ENCODE measurements at regions not wholly inside any gene's neighbourhood (a gene's known extent, or its start where the extent isn't known, plus 50 kb on each side); places are given as distances from the start of the nearest gene placed in this dataset.
"Not testable (repeated sequence)": the region's sequence is repeated elsewhere in the genome, so short reads cannot be mapped to it uniquely, and the experiment has no call there.

DNA sequence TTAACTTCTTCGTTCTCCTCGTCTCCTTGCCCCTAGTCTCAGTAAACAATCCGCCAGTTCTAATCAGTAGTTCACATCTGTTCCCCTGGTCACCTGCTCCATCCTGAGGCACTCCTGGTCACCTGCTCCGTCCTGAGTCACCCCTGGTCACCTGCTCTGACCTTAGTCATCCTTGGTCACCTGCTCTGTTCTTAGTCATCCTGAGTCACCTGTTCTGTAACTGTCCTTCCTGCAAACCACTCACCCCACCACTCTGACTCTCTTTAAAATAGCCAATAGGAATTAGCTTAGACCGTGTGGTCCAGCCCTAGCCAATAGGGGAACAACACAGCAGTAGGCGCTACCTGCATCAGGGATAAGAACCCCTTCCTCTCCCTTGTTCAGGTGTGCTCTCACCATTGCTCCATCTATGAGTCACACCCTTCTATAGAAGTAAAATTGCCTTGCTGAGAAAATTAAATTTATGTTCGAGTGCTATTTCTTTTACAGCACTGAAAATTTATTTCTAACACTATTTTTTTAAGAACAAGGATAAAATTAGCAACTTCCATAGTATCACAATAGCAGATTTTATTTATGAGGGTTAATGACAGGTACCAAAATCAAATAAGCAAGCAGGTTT lies 237.6 kb upstream of the DIO3 start:
- H3K27ac Mint-ChIP-seq; ATAC-seq; DNase-seq (ENCODE audit: low spot score in 2 of 2); H3K9me3 Mint-ChIP-seq: not testable (repeated sequence)
- peaks cover 5 to 13% of the 10 kb centered on the region in 2 donors for H3K36me3 Mint-ChIP-seq

DNA sequence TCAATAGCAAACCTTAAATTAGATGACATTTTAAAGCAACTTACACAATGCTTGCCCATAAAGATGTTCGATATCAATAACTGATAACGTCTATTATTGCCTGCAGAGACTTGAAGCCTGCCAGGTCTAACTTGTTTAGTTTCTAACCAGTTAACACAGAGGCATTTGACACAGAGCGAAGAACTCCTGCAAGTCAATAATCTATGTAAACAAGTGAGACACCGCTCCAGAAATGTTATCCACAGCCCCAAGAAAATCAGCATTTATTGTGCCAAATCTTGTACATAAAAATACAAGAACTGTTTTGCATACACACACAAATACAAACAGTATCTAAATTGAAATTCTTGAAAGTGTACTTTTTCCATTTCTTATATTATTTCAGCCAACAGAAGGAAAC lies 236.0 kb upstream of the DIO3 start:
- ATAC-seq: no peak
- DNase-seq (ENCODE audit: low spot score in 2 of 2): no peak
- Mint-ChIP-seq H3K27ac (no peak overlapping the region), H3K9me3 (peaks cover 7 to 10% of the 10 kb centered on the region in 2 donors), H3K36me3 (peaks cover 5 to 13% of the 10 kb centered on the region in 2 donors)

DNA sequence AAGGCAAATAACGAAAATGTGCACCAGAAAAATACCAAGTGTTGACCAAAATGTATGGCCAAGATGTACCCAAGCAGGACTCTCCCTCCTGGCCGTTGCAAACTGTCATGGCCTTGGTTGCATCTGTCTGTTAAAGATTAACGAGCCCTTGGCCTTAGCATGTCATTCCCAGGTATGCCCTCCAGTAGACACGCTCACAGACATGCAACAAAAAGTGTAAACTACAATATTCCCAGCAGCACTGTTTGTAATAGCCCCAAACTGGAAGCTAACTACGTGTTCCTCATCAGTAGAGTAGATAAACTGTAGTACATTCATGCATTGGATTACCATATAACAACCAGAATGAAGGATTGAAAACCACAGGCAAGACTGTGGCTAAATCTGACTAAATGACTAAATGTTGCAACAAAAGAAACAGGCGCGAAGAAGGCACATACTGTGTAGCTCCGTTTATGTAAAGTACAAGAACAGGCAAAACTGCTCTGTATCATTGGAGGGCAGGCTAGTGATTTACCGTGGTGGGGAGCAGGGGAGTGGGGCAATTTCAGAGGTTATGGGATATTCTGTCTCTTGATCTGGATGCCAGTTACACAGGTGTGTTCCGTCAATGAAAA lies 232.8 kb upstream of the DIO3 start:
- Mint-ChIP-seq H3K9me3 (peaks cover 3 to 4% of the 10 kb centered on the region in 2 donors), H3K27ac (no peak overlapping the region), H3K36me3 (peaks cover 5 to 8% of the 10 kb centered on the region in 2 donors)
- no peak for ATAC-seq
- no peak for DNase-seq (ENCODE audit: low spot score in 2 of 2)

DNA sequence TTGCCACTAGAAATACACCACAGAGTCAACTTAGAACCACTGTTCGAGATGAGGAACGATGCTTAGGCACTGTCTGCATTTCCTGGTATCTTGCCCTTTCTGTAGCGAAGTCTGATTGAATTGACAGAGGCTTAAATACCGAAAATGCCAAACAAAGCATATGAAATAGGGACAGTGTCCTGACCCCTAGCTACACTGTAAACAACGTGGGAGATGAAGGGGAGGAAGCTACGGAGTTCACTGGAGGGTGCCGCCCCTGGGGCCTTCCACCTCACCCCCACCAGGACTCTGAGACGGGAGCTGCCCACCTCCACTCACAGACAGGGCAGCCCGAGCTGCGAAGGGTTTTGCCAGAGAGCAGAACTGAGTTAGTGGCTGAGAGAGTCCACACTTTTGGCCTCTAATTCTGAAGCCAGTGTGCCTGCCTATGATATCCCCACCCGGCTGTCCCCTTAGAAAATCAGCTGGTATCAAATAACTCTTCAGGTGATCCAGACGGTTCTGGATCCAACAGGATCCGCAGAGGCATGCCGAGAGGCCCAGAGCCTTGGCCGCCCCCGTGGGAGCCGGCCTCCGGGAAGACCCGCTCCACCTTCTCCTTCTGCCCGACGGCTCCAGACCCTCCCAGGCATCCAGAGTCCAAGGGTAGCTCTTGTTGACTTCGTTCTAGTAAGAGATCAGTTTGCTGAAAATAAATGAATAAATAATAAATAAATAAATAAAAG lies 230.7 kb upstream of the DIO3 start:
- DNase-seq (ENCODE audit: low spot score in 2 of 2): no peak

DNA sequence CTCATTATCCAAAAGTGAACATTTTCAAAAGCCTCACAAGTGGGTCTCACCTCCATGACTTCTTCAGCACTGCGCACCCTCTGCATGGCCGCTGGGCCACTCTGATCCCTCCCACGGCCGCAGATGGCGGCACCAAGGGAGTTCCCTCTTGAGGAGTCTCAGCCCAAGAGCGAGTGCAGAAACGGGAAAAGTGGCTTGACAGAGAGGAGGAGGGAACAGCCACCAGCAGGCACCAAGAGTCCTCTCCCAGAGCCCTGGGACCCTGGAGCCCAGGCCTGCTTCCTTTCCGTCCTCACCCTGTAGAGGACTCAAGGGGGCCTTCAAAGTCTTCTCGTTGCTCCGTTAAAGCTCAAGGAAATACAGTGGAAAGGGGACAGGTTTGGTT lies 230.2 kb upstream of the DIO3 start:
- Mint-ChIP-seq H3K36me3 (no peaks in the 10 kb centered on the region), H3K9me3 (no peaks in the 10 kb centered on the region), H3K27ac (no peak overlapping the region)
- ATAC-seq (no peak), DNase-seq (ENCODE audit: low spot score in 2 of 2) (no peak)

More for the DNA sequence above, 230.7 kb upstream of the DIO3 start:
- no peak for ATAC-seq
- H3K36me3 Mint-ChIP-seq: no peaks in the 10 kb centered on the region
- no peak overlapping the region for H3K27ac Mint-ChIP-seq
- no peaks in the 10 kb centered on the region for H3K9me3 Mint-ChIP-seq

DNA sequence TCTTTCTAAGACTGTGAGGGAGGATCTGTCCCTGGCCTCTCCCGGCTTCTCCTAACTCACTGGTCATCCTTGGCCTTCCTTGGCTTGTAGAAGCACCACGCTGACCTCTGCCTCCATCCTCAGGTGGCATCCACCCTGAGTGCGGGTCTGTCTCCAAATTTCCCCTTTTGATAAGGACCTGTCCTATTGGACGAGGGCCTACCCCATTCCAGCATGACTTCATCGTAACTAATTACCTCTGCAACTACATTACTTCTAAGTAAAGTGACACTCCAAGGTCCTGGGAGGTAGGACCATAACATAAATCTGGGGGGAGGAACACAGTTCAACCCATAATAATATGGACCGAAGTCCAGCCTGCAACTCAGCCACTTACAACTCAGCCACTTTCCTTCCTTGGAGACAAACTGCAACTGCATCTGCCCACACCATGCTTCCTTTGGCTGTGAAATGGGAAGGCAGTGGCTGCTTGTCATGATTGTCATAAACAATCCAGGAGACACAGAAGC lies 229.6 kb upstream of the DIO3 start:
- Mint-ChIP-seq H3K27ac (no peak overlapping the region), H3K36me3 (no peaks in the 10 kb centered on the region), H3K9me3 (no peaks in the 10 kb centered on the region)
- ATAC-seq (no peak), DNase-seq (ENCODE audit: low spot score in 2 of 2) (no peak)

DNA sequence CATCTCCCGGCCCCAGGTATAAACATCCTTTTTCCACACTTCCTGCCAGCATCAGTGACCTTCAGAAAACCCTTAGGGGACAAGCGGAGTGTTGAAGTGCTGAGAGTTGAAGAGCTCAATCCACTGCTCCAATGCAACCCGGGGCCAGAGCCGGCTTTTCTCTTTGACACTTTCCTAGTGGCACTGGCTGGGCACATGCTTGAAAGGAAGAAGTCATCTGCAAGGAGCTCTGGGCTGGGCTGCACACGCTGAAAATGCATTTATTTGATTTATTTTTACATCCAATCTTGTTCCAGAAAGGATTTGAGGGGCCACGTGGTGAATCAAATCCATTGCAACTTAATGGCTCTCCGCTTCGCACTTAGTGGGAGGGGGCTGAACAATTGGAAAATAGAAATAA lies 229.0 kb upstream of the DIO3 start:
- Mint-ChIP-seq H3K36me3 (no peaks in the 10 kb centered on the region), H3K27ac (no peak overlapping the region), H3K9me3 (no peaks in the 10 kb centered on the region)
- ATAC-seq: no peak
- no peak for DNase-seq (ENCODE audit: low spot score in 2 of 2)

DNA sequence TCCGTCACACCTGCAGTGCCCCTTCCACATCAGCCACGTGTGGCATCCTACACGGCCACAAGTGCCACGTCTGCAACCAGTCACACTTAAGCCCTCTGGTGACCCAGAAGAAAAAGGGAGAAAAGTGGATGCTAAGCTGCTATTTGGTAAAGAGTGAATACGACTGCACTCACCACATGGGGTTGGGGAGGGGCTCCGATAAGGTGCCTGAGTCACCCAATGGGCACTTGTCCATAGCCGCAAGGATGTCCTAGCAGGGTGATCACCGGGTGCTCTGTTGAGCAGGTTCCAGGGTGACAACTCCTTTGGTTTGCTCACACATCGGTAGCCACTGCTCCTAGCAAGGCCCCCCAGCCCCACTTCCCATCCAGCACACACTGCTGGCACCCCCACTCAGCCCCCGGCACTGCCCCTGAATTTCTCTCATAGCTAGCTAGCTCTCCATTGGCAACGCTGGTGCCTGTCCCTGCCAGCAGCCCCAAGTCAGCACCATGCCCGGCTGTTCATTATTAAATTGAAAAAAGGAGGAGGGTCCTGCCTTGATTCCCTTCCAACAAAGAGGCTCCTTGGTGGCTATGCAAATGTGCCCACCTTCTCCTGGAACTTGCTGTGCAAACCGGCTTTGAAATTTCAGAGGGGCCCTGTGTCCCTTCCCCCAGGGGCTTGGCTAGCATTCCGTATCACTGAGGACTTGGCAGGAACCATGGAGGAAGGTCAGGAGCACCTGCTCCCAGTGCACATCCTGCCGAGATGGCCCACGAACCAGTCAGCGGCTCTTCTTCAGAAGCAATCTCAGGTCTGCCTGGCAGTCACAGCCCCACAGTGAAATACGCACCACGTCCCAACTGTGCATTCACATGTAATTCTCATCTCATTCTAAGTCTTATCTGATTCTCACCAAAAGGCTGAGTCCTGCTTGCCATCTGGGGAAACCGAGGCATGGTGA lies 227.7 kb upstream of the DIO3 start:
- Mint-ChIP-seq H3K9me3 (no peaks in the 10 kb centered on the region), H3K27ac (no peak overlapping the region), H3K36me3 (no peaks in the 10 kb centered on the region)
- no peak for ATAC-seq
- DNase-seq (ENCODE audit: low spot score in 2 of 2): no peak

DNA sequence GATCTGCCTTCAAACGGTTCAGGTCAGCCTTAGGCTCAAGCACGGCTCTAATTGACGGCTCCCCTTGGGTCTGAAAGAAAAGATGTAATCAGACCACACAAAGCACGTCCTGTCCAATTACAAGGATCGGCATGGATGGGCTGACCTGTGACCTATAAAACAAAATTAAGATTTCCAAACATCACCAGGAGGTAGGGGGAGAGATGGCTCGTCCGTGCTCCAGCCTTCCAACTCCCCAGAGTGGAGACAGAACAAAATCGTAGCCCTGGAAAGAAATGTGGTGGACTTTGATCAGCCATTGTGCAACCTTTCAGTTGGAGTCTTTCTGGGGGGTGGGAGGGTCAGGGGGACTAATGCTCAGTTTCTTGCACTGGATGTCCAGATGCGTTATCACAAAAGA lies 226.6 kb upstream of the DIO3 start:
- ATAC-seq: no peak
- DNase-seq (ENCODE audit: low spot score in 2 of 2): no peak
- no peaks in the 10 kb centered on the region for H3K9me3 Mint-ChIP-seq
- no peak overlapping the region for H3K27ac Mint-ChIP-seq
- H3K36me3 Mint-ChIP-seq: no peaks in the 10 kb centered on the region

DNA sequence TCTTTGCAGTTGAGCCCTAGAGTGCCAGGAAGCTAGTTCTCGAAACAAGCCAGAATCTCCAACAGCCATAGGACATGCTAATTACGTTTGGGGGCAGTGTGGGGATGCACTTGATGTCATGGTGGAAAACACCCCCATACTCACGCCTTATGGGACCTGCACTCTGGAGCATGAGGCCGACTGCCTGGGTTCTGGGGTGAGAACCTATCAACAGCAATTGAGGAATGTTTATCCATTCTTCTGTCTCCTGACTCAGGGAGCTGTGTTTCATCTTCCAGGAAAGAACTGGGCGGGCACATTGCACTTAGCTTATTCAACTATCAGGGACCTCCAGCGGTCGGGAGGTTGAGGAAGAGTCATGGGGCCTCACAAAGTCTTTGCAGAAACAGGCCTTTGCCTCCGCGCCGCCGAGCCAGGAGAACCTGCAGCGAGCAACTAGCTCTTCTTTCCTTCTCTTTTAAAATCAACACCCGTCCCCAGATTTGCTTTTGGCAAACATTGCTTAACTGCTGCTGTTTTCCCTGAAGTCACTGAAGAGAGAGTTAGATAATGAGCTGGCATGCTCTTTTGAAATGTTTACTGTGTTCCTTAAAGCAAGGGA lies 226.1 kb upstream of the DIO3 start:
- ATAC-seq (no peak), DNase-seq (ENCODE audit: low spot score in 2 of 2) (no peak)
- no peak overlapping the region for H3K27ac Mint-ChIP-seq
- H3K9me3 Mint-ChIP-seq: no peaks in the 10 kb centered on the region
- H3K36me3 Mint-ChIP-seq: no peaks in the 10 kb centered on the region

DNA sequence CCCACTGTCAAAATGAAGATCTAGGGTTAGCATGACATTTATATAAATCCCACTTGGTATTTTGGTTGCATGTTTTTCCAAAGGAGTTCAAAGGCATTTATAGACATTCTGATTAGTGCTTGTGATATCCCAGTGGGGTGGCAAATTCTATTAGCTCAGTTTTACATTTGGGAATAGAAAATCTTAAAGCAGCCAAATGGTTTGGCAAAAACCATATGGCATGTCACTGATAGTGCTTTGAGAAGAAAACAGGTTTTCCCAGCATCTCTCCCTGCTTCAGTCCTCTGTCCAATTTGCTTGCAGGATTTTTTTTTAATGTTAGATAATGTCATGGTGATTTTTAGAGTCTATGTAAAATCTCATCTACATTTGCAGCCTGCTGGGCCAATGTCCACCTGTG lies 225.1 kb upstream of the DIO3 start:
- DNase-seq (ENCODE audit: low spot score in 2 of 2) (no peak), ATAC-seq (no peak)
- Mint-ChIP-seq H3K9me3 (no peaks in the 10 kb centered on the region), H3K36me3 (no peaks in the 10 kb centered on the region), H3K27ac (no peak overlapping the region)

DNA sequence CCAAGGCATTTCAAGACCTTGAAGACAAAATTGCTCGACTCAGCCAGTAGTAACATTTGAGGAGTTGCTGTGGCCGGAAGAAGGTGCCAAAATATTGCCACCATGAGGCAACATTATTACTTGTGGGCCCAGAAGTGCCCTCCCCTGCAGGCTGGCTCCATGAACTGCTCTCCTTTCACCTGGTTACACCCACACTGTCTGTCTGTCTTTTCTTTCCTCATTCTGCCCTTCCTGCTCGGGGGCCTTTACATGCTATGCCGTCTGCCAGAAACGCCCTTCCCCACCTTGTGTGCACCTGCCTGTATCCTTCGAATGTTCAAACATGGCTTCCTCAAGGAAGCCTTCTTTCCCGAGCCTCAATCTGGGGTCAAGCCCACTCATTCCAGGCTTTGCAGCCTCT lies 224.2 kb upstream of the DIO3 start:
- H3K9me3 Mint-ChIP-seq: no peaks in the 10 kb centered on the region
- H3K27ac Mint-ChIP-seq: peak overlapping the region in 1 of 2 donors; percentile 23
- ATAC-seq: no peak
- H3K36me3 Mint-ChIP-seq: no peaks in the 10 kb centered on the region
- no peak for DNase-seq (ENCODE audit: low spot score in 2 of 2)

DNA sequence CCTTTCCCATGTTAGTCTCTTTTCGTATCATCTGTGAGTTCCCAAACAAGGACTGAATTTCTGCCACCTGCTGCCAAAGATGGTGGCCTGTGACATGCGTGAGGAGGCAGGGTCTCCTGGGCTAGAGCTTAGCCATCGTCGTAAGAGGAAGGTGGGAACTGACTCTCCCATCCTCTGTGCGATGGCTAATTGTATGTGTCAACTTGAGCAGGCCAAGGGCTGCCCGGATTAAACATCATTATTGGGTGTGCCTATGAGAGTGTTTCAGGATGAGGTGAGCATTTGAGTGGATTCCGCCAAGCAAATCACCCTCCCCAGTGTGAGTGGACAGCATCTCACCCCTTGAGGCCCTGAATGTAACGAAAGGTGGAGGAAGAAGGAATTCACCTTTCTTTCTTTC lies 220.7 kb upstream of the DIO3 start:
- Mint-ChIP-seq H3K36me3 (no peaks in the 10 kb centered on the region), H3K9me3 (no peaks in the 10 kb centered on the region), H3K27ac (no peak overlapping the region)
- DNase-seq (ENCODE audit: low spot score in 2 of 2) (no peak), ATAC-seq (no peak)

DNA sequence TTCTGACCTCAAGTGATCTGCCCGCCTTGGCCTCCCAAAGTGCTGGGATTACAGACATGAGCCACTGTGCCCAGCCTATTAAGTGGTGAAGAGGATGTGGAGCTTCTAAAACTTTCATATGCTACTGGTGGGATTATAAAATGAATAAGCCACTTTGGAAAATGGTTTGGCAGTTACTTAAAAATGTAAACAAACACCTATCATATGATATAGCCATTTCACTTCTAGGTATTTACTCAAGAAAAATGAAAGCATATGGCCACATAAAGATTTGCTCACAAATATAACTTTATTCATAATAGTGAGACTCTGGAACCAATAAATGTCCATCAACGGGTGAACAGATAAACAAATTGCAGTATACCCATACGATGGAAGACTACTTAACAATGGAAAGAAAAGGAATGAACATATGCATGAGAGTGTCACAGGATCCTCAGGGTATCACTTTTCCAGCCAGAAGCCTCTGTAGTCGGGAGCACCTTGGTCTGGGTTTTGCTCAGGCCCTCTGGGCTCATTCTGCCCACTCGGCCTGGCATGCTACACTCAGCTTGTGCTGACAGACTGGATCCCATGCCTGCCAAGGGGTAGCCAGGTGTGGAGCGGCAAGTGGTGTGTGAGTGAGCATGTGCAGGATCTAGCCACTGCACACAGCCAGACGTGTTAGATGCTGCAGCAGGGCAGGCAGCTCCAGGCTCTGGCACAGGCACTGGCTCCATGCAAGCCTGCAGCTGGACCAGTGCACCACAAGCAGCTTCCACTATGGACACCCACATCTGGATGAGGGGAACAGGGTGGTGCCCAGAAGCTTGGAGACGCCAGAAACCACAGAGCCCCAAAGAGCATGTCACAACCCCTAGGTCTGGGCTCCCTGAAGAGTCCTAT lies 213.2 kb upstream of the DIO3 start:
- Mint-ChIP-seq H3K27ac (no peak overlapping the region), H3K36me3 (no peaks in the 10 kb centered on the region), H3K9me3 (peaks cover 0 to 4% of the 10 kb centered on the region in 2 donors)
- ATAC-seq (no peak), DNase-seq (ENCODE audit: low spot score in 2 of 2) (no peak)

DNA sequence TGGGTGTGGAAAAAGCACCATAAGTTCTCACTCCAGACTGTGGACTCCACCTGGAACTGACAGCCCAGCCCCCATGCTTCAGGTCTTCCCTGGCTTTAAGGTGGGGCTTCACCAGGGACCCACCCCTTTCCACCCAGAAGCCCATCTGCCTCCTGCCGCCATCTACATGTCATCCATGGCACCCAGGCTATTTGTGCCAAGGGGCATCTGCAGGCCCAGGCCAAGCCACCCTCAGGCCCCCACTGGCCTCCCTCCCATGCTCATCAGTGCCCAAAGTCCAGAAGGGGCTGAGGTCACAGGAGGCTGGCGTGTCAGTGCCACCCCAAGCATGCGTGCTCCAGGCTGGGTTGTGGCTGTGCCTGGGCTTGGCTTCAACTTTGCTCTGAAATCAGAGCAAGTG lies 212.2 kb upstream of the DIO3 start:
- no peaks in the 10 kb centered on the region for H3K36me3 Mint-ChIP-seq
- no peak for ATAC-seq
- no peak overlapping the region for H3K27ac Mint-ChIP-seq
- DNase-seq (ENCODE audit: low spot score in 2 of 2): no peak
- H3K9me3 Mint-ChIP-seq: peaks cover 5 to 6% of the 10 kb centered on the region in 2 donors

DNA sequence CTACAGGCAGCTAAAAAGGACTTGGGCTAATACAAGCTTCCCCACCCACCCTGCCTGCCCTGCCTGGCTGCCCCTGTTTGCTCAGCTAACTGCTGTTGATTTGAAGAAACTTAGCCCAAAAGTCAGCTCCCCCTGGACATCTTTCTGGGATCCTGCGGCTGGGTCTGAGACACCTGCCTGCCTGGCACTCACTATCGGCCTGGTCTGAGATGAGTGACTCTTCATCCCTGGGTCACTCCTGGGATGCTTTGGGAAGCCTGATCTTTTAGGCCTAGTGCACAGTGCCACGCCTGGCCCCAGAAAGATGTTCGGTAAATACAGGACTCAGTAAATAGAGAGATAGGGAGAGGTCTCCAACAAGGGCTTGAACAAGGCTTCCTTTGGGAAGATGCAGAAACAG lies 211.3 kb upstream of the DIO3 start:
- Mint-ChIP-seq H3K27ac (no peak overlapping the region), H3K36me3 (peaks cover 0 to 4% of the 10 kb centered on the region in 2 donors), H3K9me3 (peaks cover 10 to 12% of the 10 kb centered on the region in 2 donors)
- ATAC-seq: no peak
- no peak for DNase-seq (ENCODE audit: low spot score in 2 of 2)

All from activated naive CD4-positive, alpha-beta T cell treated with anti-CD3 and anti-CD28 coated beads, Interleukin-2, amount 50 U/mL, for 72 hours (primary cell).